ENCODE measurements at regions not wholly inside any gene's neighbourhood (a gene's known extent, or its start where the extent isn't known, plus 50 kb on each side); places are given as distances from the start of the nearest gene placed in this dataset.

DNA sequence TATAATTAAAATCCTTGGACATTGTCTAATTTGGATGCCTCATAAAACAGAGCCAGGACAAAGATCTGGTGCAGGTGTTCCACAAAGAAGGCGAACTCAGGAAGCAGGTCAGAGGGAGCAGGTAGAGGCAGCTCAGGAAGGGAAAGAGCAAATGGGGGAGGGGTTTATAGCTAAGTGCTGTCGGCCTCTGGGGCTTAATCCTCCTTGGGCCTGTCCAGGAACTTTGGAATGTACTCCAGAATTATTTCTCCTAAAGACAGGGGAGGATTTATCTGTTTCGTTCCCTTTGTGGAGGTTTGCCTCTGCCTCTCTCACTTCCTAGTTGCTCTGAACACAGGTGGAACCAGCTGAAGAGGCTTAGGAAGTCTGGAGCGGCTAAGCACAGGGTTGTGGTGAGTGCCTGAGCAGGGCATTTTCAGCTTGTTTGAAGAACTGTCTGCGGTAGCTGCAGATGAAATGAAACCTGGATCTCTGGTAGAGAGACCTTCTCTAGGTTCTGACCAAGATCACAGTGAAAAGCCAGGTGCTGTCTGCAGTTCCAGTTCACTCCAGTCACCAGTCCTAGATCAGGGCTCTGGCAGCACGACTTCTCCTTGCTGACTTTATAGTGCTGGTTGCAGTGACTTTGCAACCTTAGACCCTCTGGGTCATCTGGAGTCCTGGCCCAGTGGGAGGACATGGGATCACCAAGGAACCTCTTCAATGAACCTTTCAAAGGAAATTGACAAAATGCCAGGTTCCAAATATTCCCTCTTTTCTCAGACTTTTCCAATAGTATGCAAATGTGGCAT is 519.2 kb downstream of the PCDH10 start:
- no peak overlapping the region for H3K27ac ChIP-seq (ENCODE audit: low read depth in 2 of 2, low read length in 1 of 2)
- no peaks in the 10 kb centered on the region for H3K9me2 ChIP-seq
- H3K36me3 ChIP-seq (replicated peaks in 1 of 2; ENCODE audit: control insufficient read depth in 1 of 2, insufficient read depth in 2 of 2, low read length in 1 of 2), result no peaks in the 10 kb centered on the region
- no peak overlapping the region for H3K4me3 ChIP-seq (ENCODE audit: low read depth in 2 of 2, low read length in 1 of 2)
- DNase-seq, result no peak
- H2AFZ ChIP-seq (ENCODE audit: low read depth), result no peak overlapping the region
- no peak overlapping the region for H3K9ac ChIP-seq
- no peaks in the 10 kb centered on the region for H3K9me3 ChIP-seq
- no peaks in the 10 kb centered on the region for H3K27me3 ChIP-seq (ENCODE audit: insufficient read depth)
- no peak overlapping the region for H3K4me2 ChIP-seq
- 5% methylated on average over 5 of the region's 6 CpGs for WGBS (ENCODE audit: low lambda C conversion rate)
- no peaks in the 10 kb centered on the region for H3K79me2 ChIP-seq (ENCODE audit: insufficient read depth)
- H4K20me1 ChIP-seq (ENCODE audit: insufficient read depth), result no peaks in the 10 kb centered on the region
- no peaks in the 10 kb centered on the region for H3K4me1 ChIP-seq (ENCODE audit: control insufficient read depth in 1 of 2, insufficient read depth in 2 of 2, low read depth in 1 of 2, low read length in 1 of 2)
- TF ChIP-seq, protein P1, sequence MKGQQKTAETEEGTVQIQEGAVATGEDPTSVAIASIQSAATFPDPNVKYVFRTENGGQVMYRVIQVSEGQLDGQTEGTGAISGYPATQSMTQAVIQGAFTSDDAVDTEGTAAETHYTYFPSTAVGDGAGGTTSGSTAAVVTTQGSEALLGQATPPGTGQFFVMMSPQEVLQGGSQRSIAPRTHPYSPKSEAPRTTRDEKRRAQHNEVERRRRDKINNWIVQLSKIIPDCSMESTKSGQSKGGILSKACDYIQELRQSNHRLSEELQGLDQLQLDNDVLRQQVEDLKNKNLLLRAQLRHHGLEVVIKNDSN (IDR thresholded peaks at IDR 0.05; ENCODE audit: borderline replicate concordance, low read depth), result no peak
- TF ChIP-seq, protein P2, sequence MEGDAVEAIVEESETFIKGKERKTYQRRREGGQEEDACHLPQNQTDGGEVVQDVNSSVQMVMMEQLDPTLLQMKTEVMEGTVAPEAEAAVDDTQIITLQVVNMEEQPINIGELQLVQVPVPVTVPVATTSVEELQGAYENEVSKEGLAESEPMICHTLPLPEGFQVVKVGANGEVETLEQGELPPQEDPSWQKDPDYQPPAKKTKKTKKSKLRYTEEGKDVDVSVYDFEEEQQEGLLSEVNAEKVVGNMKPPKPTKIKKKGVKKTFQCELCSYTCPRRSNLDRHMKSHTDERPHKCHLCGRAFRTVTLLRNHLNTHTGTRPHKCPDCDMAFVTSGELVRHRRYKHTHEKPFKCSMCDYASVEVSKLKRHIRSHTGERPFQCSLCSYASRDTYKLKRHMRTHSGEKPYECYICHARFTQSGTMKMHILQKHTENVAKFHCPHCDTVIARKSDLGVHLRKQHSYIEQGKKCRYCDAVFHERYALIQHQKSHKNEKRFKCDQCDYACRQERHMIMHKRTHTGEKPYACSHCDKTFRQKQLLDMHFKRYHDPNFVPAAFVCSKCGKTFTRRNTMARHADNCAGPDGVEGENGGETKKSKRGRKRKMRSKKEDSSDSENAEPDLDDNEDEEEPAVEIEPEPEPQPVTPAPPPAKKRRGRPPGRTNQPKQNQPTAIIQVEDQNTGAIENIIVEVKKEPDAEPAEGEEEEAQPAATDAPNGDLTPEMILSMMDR (IDR thresholded peaks at IDR 0.05), result no peak
- TF ChIP-seq, protein P3, sequence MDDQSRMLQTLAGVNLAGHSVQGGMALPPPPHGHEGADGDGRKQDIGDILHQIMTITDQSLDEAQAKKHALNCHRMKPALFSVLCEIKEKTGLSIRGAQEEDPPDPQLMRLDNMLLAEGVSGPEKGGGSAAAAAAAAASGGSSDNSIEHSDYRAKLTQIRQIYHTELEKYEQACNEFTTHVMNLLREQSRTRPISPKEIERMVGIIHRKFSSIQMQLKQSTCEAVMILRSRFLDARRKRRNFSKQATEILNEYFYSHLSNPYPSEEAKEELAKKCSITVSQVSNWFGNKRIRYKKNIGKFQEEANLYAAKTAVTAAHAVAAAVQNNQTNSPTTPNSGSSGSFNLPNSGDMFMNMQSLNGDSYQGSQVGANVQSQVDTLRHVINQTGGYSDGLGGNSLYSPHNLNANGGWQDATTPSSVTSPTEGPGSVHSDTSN (IDR thresholded peaks at IDR 0.05), result no peak
- TF ChIP-seq SMC3 (IDR thresholded peaks at IDR 0.05; ENCODE audit: low read depth, low read length) (no peak), YY1 (IDR thresholded peaks at IDR 0.05; ENCODE audit: low read depth) (no peak), TCF12 (IDR thresholded peaks at IDR 0.05) (no peak), FOXJ3 (CRISPR knock-in tag; IDR thresholded peaks at IDR 0.05) (no peak), RCOR1 (IDR thresholded peaks at IDR 0.05; ENCODE audit: low read length) (no peak), TEAD4 (IDR thresholded peaks at IDR 0.05; ENCODE audit: borderline replicate concordance, insufficient read depth) (no peak), EZH2phosphoT487 (IDR thresholded peaks at IDR 0.05; ENCODE audit: borderline replicate concordance, low read depth) (no peak), EP300 (IDR thresholded peaks at IDR 0.05; ENCODE audit: borderline replicate concordance in 1 of 2, low read depth in 1 of 2, low read length in 1 of 2) (no peak), FOXM1 (IDR thresholded peaks at IDR 0.05; ENCODE audit: low read depth) (no peak), RXRA (IDR thresholded peaks at IDR 0.05; ENCODE audit: borderline replicate concordance, low read depth) (no peak), NRF1 (IDR thresholded peaks at IDR 0.05; ENCODE audit: low read depth, low read length) (no peak), SIN3A (IDR thresholded peaks at IDR 0.05; ENCODE audit: borderline replicate concordance, low read depth, low read length) (no peak), TAF1 (IDR thresholded peaks at IDR 0.05; ENCODE audit: borderline replicate concordance, low read depth, low read length) (no peak), JUND (IDR thresholded peaks at IDR 0.05) (no peak)
- TF ChIP-seq, protein P4, sequence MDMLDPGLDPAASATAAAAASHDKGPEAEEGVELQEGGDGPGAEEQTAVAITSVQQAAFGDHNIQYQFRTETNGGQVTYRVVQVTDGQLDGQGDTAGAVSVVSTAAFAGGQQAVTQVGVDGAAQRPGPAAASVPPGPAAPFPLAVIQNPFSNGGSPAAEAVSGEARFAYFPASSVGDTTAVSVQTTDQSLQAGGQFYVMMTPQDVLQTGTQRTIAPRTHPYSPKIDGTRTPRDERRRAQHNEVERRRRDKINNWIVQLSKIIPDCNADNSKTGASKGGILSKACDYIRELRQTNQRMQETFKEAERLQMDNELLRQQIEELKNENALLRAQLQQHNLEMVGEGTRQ (IDR thresholded peaks at IDR 0.05; ENCODE audit: borderline replicate concordance, low read depth, low read length), result no peak
- POLR2A ChIA-PET, result no interaction called here
- CTCF ChIA-PET, result no interaction called here
- no peaks in the 10 kb centered on the region for H3F3A ChIP-seq (replicated peaks; ENCODE audit: insufficient read depth)
